H1 (cell line): ENCODE measurements at regions not wholly inside any gene's neighbourhood (a gene's known extent, or its start where the extent isn't known, plus 50 kb on each side); places are given as distances from the start of the nearest gene placed in this dataset.

Experiments used
- EP300 ChIP-seq, 2 experiments: IDR thresholded peaks; 1 replicate in 1 of 2; 2 replicates in 1 of 2; pipeline ENCODE4 v1.6.1; 2011 to 2012; ENCODE audit warnings: low read depth in 2 of 2, low read length in 2 of 2, mild to moderate bottlenecking in 2 of 2, borderline replicate concordance in 1 of 2, inconsistent platforms in 1 of 2, moderate library complexity in 1 of 2
- GABPA ChIP-seq: IDR thresholded peaks from 2 replicates; pipeline ENCODE4 v1.6.1; 2011; ENCODE audit warnings: mild to moderate bottlenecking, low read length, moderate library complexity, borderline replicate concordance; ENCODE audit not compliant: insufficient read depth
- HDAC6 ChIP-seq: IDR thresholded peaks from one replicate; pipeline ENCODE4 v1.7.1; 2012; ENCODE audit warnings: low read depth, mild to moderate bottlenecking, inconsistent platforms, low read length, moderate library complexity
- RAD21 ChIP-seq, 2 experiments: IDR thresholded peaks in 1 of 2; conservative IDR thresholded peaks in 1 of 2; 2 replicates each; pipeline ENCODE4 v1.6.1; 2011; ENCODE audit warnings: low read depth in 2 of 2, low read length in 2 of 2, improper control_type of control experiment in 1 of 2, inconsistent platforms in 1 of 2, mild to moderate bottlenecking in 1 of 2, moderate library complexity in 1 of 2

DNA sequence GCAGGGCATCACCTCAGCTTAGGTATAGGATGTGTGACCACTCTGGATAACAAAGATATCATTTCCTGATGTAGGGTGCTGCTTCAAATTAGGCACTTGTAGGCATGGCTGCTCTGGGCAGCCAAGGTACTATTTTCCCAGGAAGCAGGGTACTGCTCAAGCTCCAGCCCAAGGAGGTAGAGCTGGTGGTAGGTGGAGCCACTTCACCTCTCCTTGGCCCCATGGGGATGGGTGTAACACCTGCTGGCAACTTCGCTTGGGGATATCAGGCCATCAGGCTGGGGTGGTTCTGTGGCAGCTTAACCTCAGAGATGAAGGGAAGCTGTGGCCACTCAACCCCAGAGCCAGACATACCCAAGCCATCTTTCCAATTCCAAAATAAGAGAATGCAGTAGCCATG, 147.1 kb upstream of the IGF1R start (continued):
- TF ChIP-seq HDAC6 (no peak), RAD21 (IDR thresholded peaks at IDR 0.05 in 1 of 2, conservative IDR thresholded peaks at IDR 0.05 in 1 of 2; ENCODE audit: low read depth in 2 of 2, low read length in 2 of 2) (no peak), EP300 (IDR thresholded peaks at IDR 0.05; ENCODE audit: borderline replicate concordance in 1 of 2, low read depth in 2 of 2, low read length in 2 of 2) (no peak), GABPA (no peak)
